ENCODE measurements at regions not wholly inside any gene's neighbourhood (a gene's known extent, or its start where the extent isn't known, plus 50 kb on each side); places are given as distances from the start of the nearest gene placed in this dataset.
A peak's percentile ranks its signal among the peaks of the same experiment; 100 is the strongest.

- POLR2A ChIA-PET = no interaction called here
- Mint-ChIP-seq H3K27ac (ENCODE audit: unreplicated experiment) (peak overlapping the region; percentile 9), H3K27me3 (ENCODE audit: insufficient read depth, unreplicated experiment) (no peaks in the 10 kb centered on the region), H3K4me3 (ENCODE audit: unreplicated experiment) (no peak overlapping the region), H3K4me1 (ENCODE audit: low read depth, unreplicated experiment) (peaks cover 23% of the 10 kb centered on the region), H3K9me3 (ENCODE audit: unreplicated experiment) (peaks cover 29% of the 10 kb centered on the region), H3K36me3 (ENCODE audit: insufficient read depth, unreplicated experiment) (no peaks in the 10 kb centered on the region)
- Histone ChIP-seq H3K4me3 (ENCODE audit: low read depth, low read length) (no peak overlapping the region), H3K27me3 (replicated peaks; ENCODE audit: control insufficient read depth, insufficient read depth, low read length) (no peaks in the 10 kb centered on the region), H3K36me3 (ENCODE audit: control insufficient read depth, insufficient read depth, low read length) (no peaks in the 10 kb centered on the region), H3K9me3 (peaks cover 3% of the 10 kb centered on the region; the same call in 1 of the 2 replicates), H3K4me1 (peaks cover 12% of the 10 kb centered on the region)
- BruUV-seq (replicated peaks) = no TSS peak
- no peak for TF ChIP-seq CTCF (IDR thresholded peaks at IDR 0.05; ENCODE audit: insufficient read depth in 1 of 2, low read depth in 1 of 2, low read length in 1 of 2, severe bottlenecking in 1 of 2, unreplicated experiment in 1 of 2)
- DNase-seq = peak; percentile 44 to 55
- CTCF ChIA-PET = no interaction called here
- intact Hi-C loops (cut with micrococcal nuclease; ENCODE audit: unreplicated experiment) = no loop called here
Observed at GRCh38 chr15:39338251-39338650, 242.6 kb upstream of the THBS1 start.

- H3K4me1 ChIP-seq = peaks cover 12% of the 10 kb centered on the region
- DNase-seq = no peak
- peaks cover 9% of the 10 kb centered on the region; the same call in 1 of the 2 replicates for H3K9me3 ChIP-seq
- H3K4me3 ChIP-seq (ENCODE audit: low read depth, low read length) = no peak overlapping the region
- H3K27me3 ChIP-seq (replicated peaks; ENCODE audit: control insufficient read depth, insufficient read depth, low read length) = no peaks in the 10 kb centered on the region
- Mint-ChIP-seq H3K36me3 (ENCODE audit: insufficient read depth, unreplicated experiment) (no peaks in the 10 kb centered on the region), H3K27me3 (ENCODE audit: insufficient read depth, unreplicated experiment) (no peaks in the 10 kb centered on the region), H3K27ac (ENCODE audit: unreplicated experiment) (no peak overlapping the region), H3K9me3 (ENCODE audit: unreplicated experiment) (peaks cover 29% of the 10 kb centered on the region), H3K4me3 (ENCODE audit: unreplicated experiment) (no peak overlapping the region), H3K4me1 (ENCODE audit: low read depth, unreplicated experiment) (peaks cover 11% of the 10 kb centered on the region)
- POLR2A ChIA-PET = no interaction called here
- no TSS peak for BruUV-seq (replicated peaks)
- intact Hi-C loops (cut with micrococcal nuclease; ENCODE audit: unreplicated experiment) = no loop called here
- TF ChIP-seq CTCF (IDR thresholded peaks at IDR 0.05; ENCODE audit: insufficient read depth in 1 of 2, low read depth in 1 of 2, low read length in 1 of 2, severe bottlenecking in 1 of 2, unreplicated experiment in 1 of 2) = no peak
- H3K36me3 ChIP-seq (ENCODE audit: control insufficient read depth, insufficient read depth, low read length) = no peaks in the 10 kb centered on the region
- CTCF ChIA-PET = no interaction called here
Observed at GRCh38 chr15:39340903-39341645, 239.8 kb upstream of the THBS1 start.

GRCh38 chr15:39344662-39345141 lies 236.2 kb upstream of the THBS1 start:
- H3K4me3 Mint-ChIP-seq (ENCODE audit: unreplicated experiment) = no peak overlapping the region
- H3K36me3 ChIP-seq (ENCODE audit: control insufficient read depth, insufficient read depth, low read length) = no peaks in the 10 kb centered on the region
- no TSS peak for BruUV-seq (replicated peaks)
- no peaks in the 10 kb centered on the region for H3K27me3 Mint-ChIP-seq (ENCODE audit: insufficient read depth, unreplicated experiment)
- ChIA-PET CTCF (no interaction called here), POLR2A (no interaction called here)
- intact Hi-C loops (cut with micrococcal nuclease; ENCODE audit: unreplicated experiment) = no loop called here
- no peaks in the 10 kb centered on the region for H3K4me1 Mint-ChIP-seq (ENCODE audit: low read depth, unreplicated experiment)
- no peaks in the 10 kb centered on the region for H3K36me3 Mint-ChIP-seq (ENCODE audit: insufficient read depth, unreplicated experiment)
- H3K9me3 Mint-ChIP-seq (ENCODE audit: unreplicated experiment) = peaks cover 17% of the 10 kb centered on the region
- no peak for TF ChIP-seq CTCF (IDR thresholded peaks at IDR 0.05; ENCODE audit: insufficient read depth in 1 of 2, low read depth in 1 of 2, low read length in 1 of 2, severe bottlenecking in 1 of 2, unreplicated experiment in 1 of 2)
- H3K27me3 ChIP-seq (replicated peaks; ENCODE audit: control insufficient read depth, insufficient read depth, low read length) = no peaks in the 10 kb centered on the region
- no peak overlapping the region for H3K4me3 ChIP-seq (ENCODE audit: low read depth, low read length)
- peaks cover 9% of the 10 kb centered on the region; the same call in 1 of the 2 replicates for H3K9me3 ChIP-seq
- no peaks in the 10 kb centered on the region for H3K4me1 ChIP-seq
- H3K27ac Mint-ChIP-seq (ENCODE audit: unreplicated experiment) = no peak overlapping the region
- no peak for DNase-seq

Data from Caco-2 (cell line).